Lower lobe of right lung (tissue), 2 donors: ENCODE measurements at regions not wholly inside any gene's neighbourhood (a gene's known extent, or its start where the extent isn't known, plus 50 kb on each side); places are given as distances from the start of the nearest gene placed in this dataset.

Source experiments
- ATAC-seq, 2 donors: fragments of 200-7000 bp; cut with Tn5 transposase; one replicate each; pipeline ENCODE4 v1.9.1; 2020 to 2022; ENCODE audit warnings: mild to moderate bottlenecking in 2 of 2, moderate library complexity in 2 of 2
- DNase-seq: peaks from one replicate; pipeline ENCODE4 v3.0.0-alpha.2; 2020
- H3K27ac ChIP-seq: fragments of 200-600 bp; one replicate; pipeline ENCODE4 v1.8.0; 2022
- H3K27me3 ChIP-seq: fragments of 200-600 bp; one replicate; pipeline ENCODE4 v1.8.0; 2022; ENCODE audit warnings: low read depth
- H3K36me3 ChIP-seq: fragments of 200-600 bp; one replicate; pipeline ENCODE4 v1.8.0; 2022; ENCODE audit warnings: mild to moderate bottlenecking
- H3K4me1 ChIP-seq: fragments of 200-600 bp; one replicate; pipeline ENCODE4 v1.8.0; 2022
- H3K4me3 ChIP-seq: fragments of 200-600 bp; one replicate; pipeline ENCODE4 v1.8.0; 2022; ENCODE audit warnings: mild to moderate bottlenecking
- H3K9me3 ChIP-seq: fragments of 200-600 bp; one replicate; pipeline ENCODE4 v1.8.0; 2022
- CTCF ChIP-seq: fragments of 200-600 bp; IDR thresholded peaks from one replicate; pipeline ENCODE4 v1.8.0; 2022; ENCODE audit warnings: antibody characterized with exemption, mild to moderate bottlenecking
- intact Hi-C: fragments of 100-400 bp; cut with DNase I; formaldehyde crosslinking; loops from one replicate; pipeline ENCODE4 v1.11.0; 2022
- donor health status: DM: no; HTN: yes; CAD: no; lungs with severe emphysema.

- ATAC-seq, result no peak
Observed at GRCh38 chr3:167166594-167167253, 213.4 kb downstream of the ZBBX start.

GRCh38 chr3:167166012-167166411 lies 214.1 kb downstream of the ZBBX start:
- intact Hi-C loops, result no loop called here
- no peaks in the 10 kb centered on the region for H3K36me3 ChIP-seq
- H3K4me3 ChIP-seq, result no peak overlapping the region
- ATAC-seq, result no peak
- TF ChIP-seq CTCF, result no peak
- no peaks in the 10 kb centered on the region for H3K9me3 ChIP-seq
- no peak for DNase-seq
- H3K4me1 ChIP-seq, result no peaks in the 10 kb centered on the region
- H3K27me3 ChIP-seq, result no peaks in the 10 kb centered on the region
- no peak overlapping the region for H3K27ac ChIP-seq

More at GRCh38 chr3:167166594-167167253, 213.4 kb downstream of the ZBBX start:
- intact Hi-C loops, result no loop called here
- no peaks in the 10 kb centered on the region for H3K36me3 ChIP-seq
- TF ChIP-seq CTCF, result no peak
- H3K27ac ChIP-seq, result no peak overlapping the region
- no peak overlapping the region for H3K4me3 ChIP-seq
- H3K9me3 ChIP-seq, result no peaks in the 10 kb centered on the region
- DNase-seq, result no peak
- H3K4me1 ChIP-seq, result no peaks in the 10 kb centered on the region
- H3K27me3 ChIP-seq, result no peaks in the 10 kb centered on the region

- Histone ChIP-seq H3K27me3 (no peaks in the 10 kb centered on the region), H3K4me1 (no peaks in the 10 kb centered on the region), H3K27ac (no peak overlapping the region), H3K36me3 (no peaks in the 10 kb centered on the region), H3K9me3 (no peaks in the 10 kb centered on the region), H3K4me3 (no peak overlapping the region)
- intact Hi-C loops, result no loop called here
- TF ChIP-seq CTCF, result no peak
- ATAC-seq (no peak), DNase-seq (no peak)
Observed at GRCh38 chr3:167163580-167163979, 216.5 kb downstream of the ZBBX start.

- H3K36me3 ChIP-seq, result no peaks in the 10 kb centered on the region
- ATAC-seq, result peak; percentile 32 to 45
- no peak overlapping the region for H3K4me3 ChIP-seq
- no peaks in the 10 kb centered on the region for H3K9me3 ChIP-seq
- H3K27ac ChIP-seq, result no peak overlapping the region
- H3K4me1 ChIP-seq, result no peaks in the 10 kb centered on the region
- H3K27me3 ChIP-seq, result no peaks in the 10 kb centered on the region
- no peak for TF ChIP-seq CTCF
- no peak for DNase-seq
- intact Hi-C loops, result no loop called here
Observed at GRCh38 chr3:167162083-167162482, 218.0 kb downstream of the ZBBX start.

- Histone ChIP-seq H3K9me3 (peaks cover 7% of the 10 kb centered on the region), H3K4me1 (no peaks in the 10 kb centered on the region), H3K36me3 (no peaks in the 10 kb centered on the region), H3K27ac (no peak overlapping the region), H3K4me3 (no peak overlapping the region), H3K27me3 (no peaks in the 10 kb centered on the region)
- intact Hi-C loops, result no loop called here
- ATAC-seq, result no peak
- DNase-seq, result no peak
- TF ChIP-seq CTCF, result no peak
Observed at GRCh38 chr3:167160781-167161180, 219.3 kb downstream of the ZBBX start.

- Histone ChIP-seq H3K4me3 (no peak overlapping the region), H3K4me1 (no peaks in the 10 kb centered on the region), H3K9me3 (peaks cover 8% of the 10 kb centered on the region), H3K27me3 (no peaks in the 10 kb centered on the region), H3K36me3 (no peaks in the 10 kb centered on the region), H3K27ac (no peak overlapping the region)
- intact Hi-C loops, result no loop called here
- TF ChIP-seq CTCF, result no peak
- no peak for ATAC-seq
- DNase-seq, result no peak
Observed at GRCh38 chr3:167151636-167152035, 228.5 kb downstream of the ZBBX start.
